Adrenal gland (tissue), 9 donors: ENCODE measurements at regions not wholly inside any gene's neighbourhood (a gene's known extent, or its start where the extent isn't known, plus 50 kb on each side); places are given as distances from the start of the nearest gene placed in this dataset.

Experiments used
- DNase-seq, 7 donors: peaks; one replicate each; pipeline ENCODE4 v3.0.0-alpha.2; 2019 to 2020
- H3K27ac ChIP-seq, 5 donors: fragments of 200-600 bp; sonication (generic) in 4 of 5; 1 replicate in 3 of 5; 2 replicates in 2 of 5; pipeline versions ENCODE4 v1.5.1 to v1.8.0; 2016 to 2020; ENCODE audit warnings: mild to moderate bottlenecking in 1 of 5
- H3K27me3 ChIP-seq: fragments of 200-600 bp; 2 replicates; pipeline ENCODE4 v1.8.0; 2021
- H3K36me3 ChIP-seq, 2 donors: fragments of 200-600 bp; replicated peaks in 1 of 2; 1 replicate in 1 of 2; 2 replicates in 1 of 2; pipeline versions ENCODE4 v1.5.1 to v1.8.0; 2018 to 2022
- H3K4me1 ChIP-seq, 2 donors: fragments of 200-600 bp; replicated peaks in 1 of 2; 1 replicate in 1 of 2; 2 replicates in 1 of 2; pipeline versions ENCODE4 v1.5.1 to v1.8.0; 2018 to 2021
- H3K4me3 ChIP-seq, 4 donors: fragments of 200-600 bp; sonication (generic) in 3 of 4; one replicate each; pipeline ENCODE4 v1.5.1; 2016 to 2018
- H3K9me3 ChIP-seq, 3 donors: fragments of 200-600 bp; sonication (generic) in 1 of 3; replicated peaks in 1 of 3; 1 replicate in 2 of 3; 2 replicates in 1 of 3; pipeline versions ENCODE4 v1.5.1 to v1.8.0; 2016 to 2021
- CTCF ChIP-seq, 6 experiments: fragments of 450-650 bp in 4 of 6; fragments of 200-600 bp in 2 of 6; sonication (generic) in 1 of 6; IDR thresholded peaks; 1 replicate in 5 of 6; 2 replicates in 1 of 6; pipeline versions ENCODE4 v1.5.1 to v1.8.0; 2016 to 2021; ENCODE audit warnings: antibody characterized with exemption in 6 of 6, mild to moderate bottlenecking in 2 of 6, moderate library complexity in 1 of 6
- POLR2A ChIP-seq, 2 donors: fragments of 450-650 bp; IDR thresholded peaks; one replicate each; pipeline ENCODE4 v1.6.1; 2017; ENCODE audit warnings: antibody characterized with exemption in 2 of 2, mild to moderate bottlenecking in 2 of 2, moderate library complexity in 1 of 2
- WGBS, 4 donors: extraction: QIAGEN DNeasy Blood & Tissue Kit in 2 of 4; methylation state at CpG; one replicate each; pipeline versions ENCODE4 v1.1.5 to v1.1.7; 2013 to 2017; 5-methylcytosine and 5-hydroxymethylcytosine counted together
- intact Hi-C, 2 donors: fragments of 100-400 bp; cut with DNase I; formaldehyde crosslinking; loops; one replicate each; pipeline versions ENCODE4 v1.14.1 to v1.15.0; 2022 to 2023
- small RNA-seq, 2 donors: library from RNA; depleted of rRNA; stranded (forward); fragments of <200 nt; gene quantifications; one replicate each; pipeline ENCODE3, GENCODE V24; 2016
- donor health status: healthy with polysubstance abuse.
- donor health status: Bipolar disorder and iron deficiency.
- donor health status: DM: yes; HTN: yes; CAD: no.
- donor health status: DM: no; HTN: no; CAD: no.
- donor health status: DM: no; HTN: no; CAD: no.

GRCh38 chr2:167310442-167310841 lies 422.2 kb downstream of the XIRP2 start:
- H3K27me3 ChIP-seq, result no peaks in the 10 kb centered on the region
- no peak overlapping the region for H3K27ac ChIP-seq
- peaks cover 0 to 4% (median 0%) of the 10 kb centered on the region in 3 donors for H3K9me3 ChIP-seq
- TF ChIP-seq CTCF (IDR thresholded peaks at IDR 0.05) (no peak), POLR2A (IDR thresholded peaks at IDR 0.05) (no peak)
- no peak overlapping the region for H3K4me3 ChIP-seq
- 73 to 83% (median 77%) methylated on average over 1 of the region's 1 CpG for WGBS, 4 donors
- no peaks in the 10 kb centered on the region for H3K4me1 ChIP-seq
- intact Hi-C loops, result no loop called here
- H3K36me3 ChIP-seq, result no peaks in the 10 kb centered on the region
- DNase-seq, result no peak

Small RNA genes in the stretch of these regions (small RNA-seq; reads per million reads assigned to genes)
- gene RNU7-148P, result 0 reads per million in 2 donors
